ENCODE measurements at regions not wholly inside any gene's neighbourhood (a gene's known extent, or its start where the extent isn't known, plus 50 kb on each side); places are given as distances from the start of the nearest gene placed in this dataset.
"Not testable (repeated sequence)": the region's sequence is repeated elsewhere in the genome, so short reads cannot be mapped to it uniquely, and the experiment has no call there.

GRCh38 chr2:2610751-2611150, 279.7 kb upstream of the MYT1L start:
- no peak for DNase-seq

- DNase-seq, result no peak
These were observed 269.3 kb upstream of the MYT1L start for GRCh38 chr2:2600366-2600765.

- no peak for DNase-seq
These were observed 268.4 kb upstream of the MYT1L start for GRCh38 chr2:2599441-2599840.

GRCh38 chr2:2597712-2598111, 266.6 kb upstream of the MYT1L start:
- DNase-seq, result no peak

- DNase-seq, result no peak
These were observed 260.5 kb upstream of the MYT1L start for GRCh38 chr2:2591542-2591940.

GRCh38 chr2:2590841-2591541, 259.9 kb upstream of the MYT1L start:
- DNase-seq, result peak; percentile 1

GRCh38 chr2:2590141-2590540, 259.1 kb upstream of the MYT1L start:
- no peak for DNase-seq

- DNase-seq, result no peak
These were observed 257.7 kb upstream of the MYT1L start for GRCh38 chr2:2588777-2589176.

GRCh38 chr2:2587354-2587753, 256.3 kb upstream of the MYT1L start:
- DNase-seq, result no peak

- no peak for DNase-seq
These were observed 255.9 kb upstream of the MYT1L start for GRCh38 chr2:2586931-2587330.

GRCh38 chr2:2586068-2586776, 255.1 kb upstream of the MYT1L start:
- DNase-seq, result no peak

- no peak for DNase-seq
These were observed 252.0 kb upstream of the MYT1L start for GRCh38 chr2:2582998-2583545.

GRCh38 chr2:2581331-2582159, 250.5 kb upstream of the MYT1L start:
- DNase-seq, result no peak

GRCh38 chr2:2580841-2581240, 249.8 kb upstream of the MYT1L start:
- DNase-seq, result not testable (repeated sequence)

- no peak for DNase-seq
These were observed 249.3 kb upstream of the MYT1L start for GRCh38 chr2:2580341-2580740.

GRCh38 chr2:2579814-2580213, 248.7 kb upstream of the MYT1L start:
- DNase-seq, result no peak

GRCh38 chr2:2577407-2577831, 246.3 kb upstream of the MYT1L start:
- no peak for DNase-seq

GRCh38 chr2:2575870-2576386, 244.9 kb upstream of the MYT1L start:
- no peak for DNase-seq

- DNase-seq, result no peak
These were observed 244.1 kb upstream of the MYT1L start for GRCh38 chr2:2575181-2575577.

GRCh38 chr2:2574401-2575180, 243.5 kb upstream of the MYT1L start:
- DNase-seq, result no peak

GRCh38 chr2:2573658-2574293, 242.7 kb upstream of the MYT1L start:
- no peak for DNase-seq

- no peak for DNase-seq
These were observed 242.1 kb upstream of the MYT1L start for GRCh38 chr2:2573205-2573604.
